Stimulated activated CD8-positive, alpha-beta memory T cell treated with anti-CD3 and anti-CD28 coated beads, Interleukin-2, amount 100 ng/mL, for 48 hours (primary cell): ENCODE measurements at regions not wholly inside any gene's neighbourhood (a gene's known extent, or its start where the extent isn't known, plus 50 kb on each side); places are given as distances from the start of the nearest gene placed in this dataset.

ENCODE experiments used
- DNase-seq, 2 donors: peaks; one replicate each; pipeline ENCODE4 v3.0.0-alpha.2; 2020; ENCODE audit warnings: low read depth in 2 of 2

DNA sequence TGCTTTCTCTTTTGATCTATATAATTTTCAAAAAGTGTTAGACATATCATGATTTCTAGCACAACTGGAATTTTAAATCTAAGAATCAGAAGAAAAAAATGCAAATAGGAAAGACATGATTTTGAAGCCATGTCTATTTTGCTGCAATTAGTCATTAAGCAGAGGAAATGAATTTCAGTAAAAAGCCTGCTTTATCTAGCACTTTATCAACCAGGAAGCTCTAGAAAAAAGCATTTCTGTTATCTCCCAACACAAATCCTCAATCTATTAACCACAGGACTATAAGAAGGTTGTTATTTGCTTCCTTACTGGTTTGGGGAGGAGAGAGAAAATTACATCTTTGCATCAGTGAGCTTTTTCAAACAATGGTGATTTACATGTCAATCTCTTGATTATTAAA, 716.7 kb downstream of the DIAPH3 start:
- no peak for DNase-seq

DNA sequence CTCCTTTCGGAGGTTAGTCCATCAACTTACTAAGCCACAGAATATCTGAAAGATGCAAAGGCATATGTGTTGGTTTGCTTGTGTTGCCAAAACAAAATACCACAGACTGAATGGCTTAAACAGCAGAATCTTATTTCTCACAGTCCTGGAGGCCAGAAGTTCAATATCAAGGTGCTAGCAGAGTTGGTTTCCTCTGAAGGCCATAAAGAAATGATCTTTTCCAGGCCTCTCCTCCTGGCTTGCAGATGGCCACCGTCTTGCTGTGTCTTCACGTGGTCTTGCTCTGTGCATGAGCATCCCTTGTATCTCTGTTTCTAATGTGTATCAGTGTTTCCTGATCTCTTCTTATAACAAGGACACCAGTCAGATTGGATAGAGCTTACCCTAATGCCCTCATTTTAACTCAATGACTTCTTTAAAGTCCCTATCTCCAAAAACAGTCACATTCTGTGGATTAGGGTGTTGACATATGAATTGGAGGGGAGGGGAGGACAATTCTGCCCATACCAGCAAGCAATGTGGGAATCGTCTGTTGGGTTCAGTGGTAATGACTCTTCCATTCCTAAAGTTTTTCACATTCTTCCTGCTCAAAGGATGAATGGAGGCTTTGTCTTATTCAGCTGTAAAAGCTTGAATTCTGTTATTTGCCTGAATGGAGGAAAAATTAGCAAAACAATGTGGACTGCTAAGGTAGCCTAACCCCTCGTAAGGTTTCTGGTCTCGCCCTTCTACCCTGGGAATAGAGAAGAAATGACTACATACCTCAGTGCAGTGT, 715.7 kb downstream of the DIAPH3 start:
- DNase-seq = no peak

DNA sequence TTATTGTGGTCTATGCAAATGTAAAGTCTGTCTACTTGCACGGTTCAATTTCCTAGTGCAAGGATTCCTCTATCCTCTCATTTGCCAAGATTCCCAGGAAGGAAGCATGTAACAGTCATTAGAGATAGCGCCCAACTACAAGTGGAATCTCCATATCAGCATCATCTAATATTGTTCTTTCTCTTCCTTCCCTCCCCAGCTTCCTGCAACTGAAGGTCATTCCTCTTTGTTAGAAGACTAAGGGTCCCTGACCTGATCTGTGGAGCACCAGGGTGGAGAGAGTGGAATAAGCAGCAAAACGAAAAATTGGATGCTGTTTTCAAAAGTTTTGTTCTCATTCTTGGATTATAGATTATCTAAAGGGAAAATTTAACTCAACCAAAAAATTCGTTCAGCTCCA, 714.0 kb downstream of the DIAPH3 start:
- DNase-seq = no peak

DNA sequence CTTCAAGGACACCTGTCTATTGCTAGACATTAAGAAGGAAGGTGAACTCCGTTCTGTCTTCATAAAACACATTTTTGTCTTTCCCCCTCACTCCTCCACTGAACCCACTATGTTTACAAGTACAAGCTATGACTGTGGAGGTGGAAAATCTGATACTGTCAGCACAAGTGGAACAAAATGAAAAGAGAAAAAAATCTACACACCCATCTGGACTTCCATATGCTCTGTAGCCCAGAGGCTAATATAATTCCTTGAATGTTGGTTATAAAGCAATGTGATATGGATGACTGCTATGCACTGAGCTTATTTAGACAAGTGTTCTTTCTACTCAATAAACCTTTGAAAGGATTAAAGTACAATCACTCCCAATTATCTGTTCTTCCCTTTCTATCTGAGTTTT, 713.5 kb downstream of the DIAPH3 start:
- no peak for DNase-seq

DNA sequence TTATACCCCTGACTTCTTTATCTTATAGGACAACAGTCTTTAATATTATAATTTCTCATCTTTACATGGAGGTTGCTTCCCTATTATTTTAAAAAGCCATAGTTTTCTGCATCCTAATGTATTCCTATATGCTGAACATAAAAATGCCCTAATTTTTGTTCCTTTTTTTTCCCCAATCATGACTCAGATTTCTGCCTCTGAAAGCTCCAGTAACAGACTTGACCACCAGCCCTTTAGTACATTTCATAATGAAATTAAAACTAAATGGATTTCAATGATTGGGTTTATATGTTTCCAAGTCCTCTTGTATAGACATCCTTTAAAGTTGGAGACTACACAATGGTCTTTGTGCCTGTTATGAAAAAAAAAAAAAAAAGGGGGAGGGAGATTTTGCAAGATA, 712.5 kb downstream of the DIAPH3 start:
- no peak for DNase-seq

DNA sequence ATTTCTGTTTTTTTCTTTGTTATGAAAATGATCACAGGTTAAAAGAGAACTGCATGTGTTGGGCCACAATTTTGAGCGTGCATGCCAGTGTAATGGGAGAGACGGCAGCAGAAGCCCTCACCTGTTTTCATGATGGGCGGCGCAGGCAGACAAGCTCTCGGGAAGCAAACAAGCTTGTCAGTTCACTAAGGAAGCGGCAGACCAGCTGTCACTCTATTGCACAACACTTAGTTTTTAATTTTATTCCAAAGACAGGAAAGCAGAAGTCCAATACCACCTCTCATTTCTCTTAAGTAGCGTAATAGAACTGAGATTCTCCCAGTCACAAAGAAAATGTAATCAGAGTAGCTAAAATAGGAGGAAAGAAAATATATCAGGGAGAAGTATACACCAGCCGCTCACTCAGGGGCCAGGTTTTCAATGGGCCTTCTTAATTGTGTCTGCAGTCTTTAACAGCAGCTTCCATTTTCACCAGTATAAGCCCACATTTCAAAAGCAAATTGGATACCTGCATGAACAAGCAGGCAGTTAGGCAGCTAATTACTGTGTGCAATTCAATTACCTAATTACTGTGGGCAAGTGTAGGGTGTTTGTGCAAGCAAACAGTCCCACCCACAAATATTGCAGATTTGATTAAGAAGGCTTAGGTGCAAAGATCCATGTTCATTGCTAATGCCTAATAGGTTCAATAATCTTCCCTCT, 711.4 kb downstream of the DIAPH3 start:
- DNase-seq = no peak

DNA sequence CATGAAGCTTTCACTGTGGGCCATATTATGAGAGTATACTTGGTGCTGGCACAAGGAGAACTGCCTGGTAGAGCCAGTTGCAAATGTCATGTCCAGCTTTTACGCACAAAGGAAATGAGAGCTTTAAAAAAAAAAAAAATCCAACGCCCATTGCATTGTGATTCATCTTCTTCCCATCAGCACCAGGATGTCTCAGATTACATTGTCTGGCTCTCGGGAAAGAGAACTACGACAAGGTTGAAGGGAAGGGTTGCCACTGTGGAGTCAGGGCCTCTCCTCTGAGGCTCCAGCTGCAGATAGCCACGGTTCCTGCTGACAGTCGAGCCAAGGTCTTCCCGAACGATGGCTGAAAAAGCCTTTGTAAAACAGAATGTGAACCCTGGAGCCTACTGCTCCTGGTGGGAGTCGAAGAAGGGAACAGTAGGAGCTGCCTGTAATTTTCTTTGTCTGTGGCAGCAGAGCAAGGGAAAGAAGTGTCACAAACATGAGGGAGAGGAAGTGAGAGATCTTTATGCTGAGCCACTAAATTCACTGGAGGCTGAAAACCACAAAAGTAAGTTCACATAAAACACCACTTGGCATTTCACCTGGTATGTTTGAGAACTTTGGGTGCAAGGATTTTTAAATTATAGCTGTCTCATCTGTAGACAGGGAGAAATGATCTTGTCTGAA, 704.7 kb downstream of the DIAPH3 start:
- DNase-seq = no peak

DNA sequence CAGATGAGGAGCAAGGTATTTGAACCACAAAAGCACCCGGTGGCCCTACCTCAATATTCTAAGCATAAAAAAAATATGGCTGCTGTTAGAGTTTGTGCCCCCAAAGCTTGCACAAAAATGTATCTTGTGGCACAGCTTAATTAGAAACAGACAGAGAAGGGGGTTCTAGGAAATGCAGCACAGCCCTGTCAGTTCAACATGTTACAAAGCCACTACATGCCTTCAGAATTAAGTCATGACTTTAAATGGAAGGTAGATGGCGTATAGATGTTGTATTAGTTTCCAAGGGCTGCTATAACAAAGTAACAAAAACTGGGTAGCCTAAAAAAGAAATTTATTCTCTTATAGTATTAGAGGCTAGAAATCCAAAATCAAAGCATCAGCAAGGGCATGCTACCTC, 703.8 kb downstream of the DIAPH3 start:
- DNase-seq = no peak

DNA sequence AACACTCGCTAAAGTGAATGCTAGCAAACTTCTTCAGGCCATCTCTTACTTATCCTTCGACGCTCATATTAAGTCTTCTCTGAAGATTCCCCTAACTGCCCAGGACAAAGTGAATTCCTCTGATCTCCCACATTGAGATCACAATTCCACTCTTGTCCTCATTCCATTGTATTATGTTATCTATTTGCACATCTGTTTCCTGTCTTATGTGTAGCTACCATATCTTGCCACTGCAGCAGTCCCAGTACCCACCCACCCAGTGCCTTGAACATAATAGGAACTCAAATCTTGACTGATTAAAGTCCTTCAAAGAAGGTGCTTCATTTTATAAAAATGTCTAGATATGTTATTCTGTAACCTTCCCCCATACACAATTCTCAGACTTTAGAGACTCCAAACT, 702.3 kb downstream of the DIAPH3 start:
- no peak for DNase-seq

DNA sequence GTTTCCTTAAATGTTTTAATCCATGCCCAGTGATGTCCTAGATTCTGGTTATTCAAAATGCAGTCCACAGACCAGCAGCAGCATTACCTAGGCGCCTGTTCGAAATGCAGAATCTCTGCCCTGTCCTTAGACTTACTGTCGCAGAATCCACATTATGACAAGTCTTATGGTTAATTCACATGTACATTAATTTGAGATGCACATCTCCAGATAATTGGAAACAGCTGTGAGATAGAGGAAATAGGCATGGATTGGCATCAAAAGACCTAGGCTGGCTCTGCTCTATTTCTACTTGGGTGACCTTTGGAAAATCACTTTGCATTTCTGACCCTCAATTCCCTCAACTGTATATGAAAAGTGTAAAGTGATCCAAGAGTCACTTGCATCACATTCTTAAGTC, 700.7 kb downstream of the DIAPH3 start:
- no peak for DNase-seq

DNA sequence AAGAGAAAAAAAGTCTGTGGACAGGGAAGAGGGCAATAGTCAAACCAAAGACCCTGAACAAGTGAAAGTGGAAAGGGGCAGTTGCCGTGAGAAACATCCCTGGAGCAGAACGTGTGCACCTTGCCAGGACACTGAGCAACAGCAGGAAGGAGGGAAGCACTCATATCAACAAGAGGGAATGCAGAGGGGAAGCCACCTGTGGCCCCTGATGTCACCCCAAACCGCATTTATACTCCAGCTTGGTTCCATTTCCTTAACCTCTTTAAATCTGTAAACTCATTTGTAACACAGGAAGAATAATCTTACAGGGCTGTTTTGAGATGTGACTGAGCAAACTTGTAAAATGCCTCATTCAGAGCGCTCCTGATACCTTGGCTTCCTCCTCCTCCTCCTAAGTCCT, 698.8 kb downstream of the DIAPH3 start:
- no peak for DNase-seq

DNA sequence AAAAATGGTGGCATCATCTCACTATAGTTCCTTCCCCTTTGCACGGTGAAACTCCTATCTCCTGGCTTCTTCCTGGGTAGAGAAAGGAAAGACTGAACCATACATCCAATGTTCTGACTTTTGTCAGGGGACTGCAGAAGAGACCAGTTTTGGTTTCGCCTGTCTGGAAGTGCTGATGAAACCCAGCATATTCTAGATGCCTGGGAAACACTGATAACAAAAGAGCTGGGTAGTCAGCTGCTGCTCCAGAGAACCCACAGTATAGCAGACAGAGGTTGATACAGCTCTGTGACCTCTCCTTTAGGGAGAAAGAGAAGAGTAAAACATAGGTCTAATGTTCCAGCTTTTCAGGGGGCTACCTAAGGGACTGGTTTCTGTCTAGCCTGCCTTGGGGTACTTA, 695.3 kb downstream of the DIAPH3 start:
- no peak for DNase-seq

DNA sequence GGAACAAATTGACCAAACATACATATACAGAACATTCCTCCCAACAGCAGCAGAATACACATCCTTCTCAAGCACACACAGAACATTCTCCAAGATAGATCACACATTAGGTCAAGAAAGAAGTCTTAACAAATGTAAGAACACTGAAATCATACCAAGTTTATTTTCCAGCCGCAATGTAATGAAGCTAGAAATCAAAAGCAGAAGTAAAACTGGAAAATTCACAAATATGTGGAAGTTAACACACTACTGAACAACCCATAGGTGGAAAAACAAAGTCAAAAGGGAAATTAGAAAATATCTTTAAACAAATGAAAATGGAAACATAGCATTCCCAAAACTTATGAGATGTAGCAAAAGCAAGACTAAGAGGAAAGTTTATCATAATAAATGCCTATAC, 692.6 kb downstream of the DIAPH3 start:
- DNase-seq = no peak

DNA sequence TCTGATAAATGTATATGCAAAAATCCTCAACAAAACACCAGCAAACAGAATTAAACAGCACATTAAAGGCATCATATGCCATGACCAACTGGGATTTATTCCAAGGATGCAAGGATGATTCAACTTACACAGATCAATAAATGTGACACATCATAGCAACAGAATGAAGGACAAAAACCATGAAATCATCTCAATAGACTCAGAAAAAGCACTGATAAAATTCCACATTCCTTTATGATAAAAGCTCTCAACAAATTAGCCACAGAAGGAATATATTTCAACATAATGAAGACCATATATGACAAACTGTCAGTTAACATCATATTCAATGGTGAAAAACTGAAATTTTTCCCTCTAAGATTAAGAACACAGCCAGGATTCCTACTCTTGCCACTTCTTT, 691.6 kb downstream of the DIAPH3 start:
- no peak for DNase-seq

DNA sequence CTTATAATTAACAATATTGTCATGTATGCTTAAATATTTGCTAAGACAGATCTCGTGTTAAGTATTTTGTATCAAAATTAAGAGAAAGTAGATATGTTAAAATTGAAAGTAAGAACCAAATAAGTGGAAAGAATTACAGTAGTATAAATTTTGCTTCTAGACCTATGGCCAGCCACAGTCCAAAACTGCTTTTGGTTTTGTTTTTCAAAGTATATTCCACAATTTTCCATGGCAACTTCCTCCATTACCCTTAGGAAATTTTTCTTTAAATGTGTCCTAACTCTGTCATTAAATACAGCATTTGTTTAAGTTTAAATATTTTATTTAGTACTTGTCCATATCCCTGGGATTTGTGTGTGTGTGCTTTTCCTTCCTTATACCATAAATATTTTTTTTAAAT, 689.0 kb downstream of the DIAPH3 start:
- no peak for DNase-seq

DNA sequence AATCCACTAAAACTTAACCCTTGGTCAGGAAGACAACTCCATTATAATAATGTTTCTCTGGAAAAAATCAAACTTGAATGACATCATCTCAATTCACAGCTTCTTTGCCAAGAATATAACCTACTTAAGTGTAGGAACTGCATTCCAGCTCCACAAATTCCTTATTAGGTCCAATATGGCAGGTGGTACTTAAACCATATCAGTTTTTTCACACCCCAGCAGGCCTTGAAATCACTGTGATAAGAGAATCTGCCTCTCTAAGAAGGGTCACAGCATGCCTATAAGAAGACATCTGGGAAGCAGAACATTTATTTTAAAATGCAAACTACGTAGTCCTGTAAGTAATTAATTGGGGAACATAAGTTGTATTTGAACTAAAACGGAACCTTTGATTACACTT, 687.8 kb downstream of the DIAPH3 start:
- no peak for DNase-seq

DNA sequence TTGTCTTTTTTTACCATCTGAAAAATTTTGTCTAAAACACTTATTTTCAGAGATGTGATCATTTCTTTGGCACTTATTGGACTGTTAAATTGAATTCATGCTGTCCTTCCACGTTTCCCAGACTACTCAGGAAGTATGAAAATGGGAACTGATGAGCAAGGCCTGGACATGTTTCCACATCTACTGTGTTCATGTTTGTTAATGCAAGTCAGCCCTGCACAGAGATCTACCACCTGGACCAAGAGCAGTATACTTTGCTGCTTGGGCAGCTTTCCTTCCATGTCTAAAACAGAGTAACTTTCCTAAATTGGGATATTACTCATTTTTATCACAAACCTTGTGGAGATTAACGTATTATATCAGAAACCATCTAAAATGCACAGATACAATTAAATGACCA, 687.4 kb downstream of the DIAPH3 start:
- DNase-seq = no peak

DNA sequence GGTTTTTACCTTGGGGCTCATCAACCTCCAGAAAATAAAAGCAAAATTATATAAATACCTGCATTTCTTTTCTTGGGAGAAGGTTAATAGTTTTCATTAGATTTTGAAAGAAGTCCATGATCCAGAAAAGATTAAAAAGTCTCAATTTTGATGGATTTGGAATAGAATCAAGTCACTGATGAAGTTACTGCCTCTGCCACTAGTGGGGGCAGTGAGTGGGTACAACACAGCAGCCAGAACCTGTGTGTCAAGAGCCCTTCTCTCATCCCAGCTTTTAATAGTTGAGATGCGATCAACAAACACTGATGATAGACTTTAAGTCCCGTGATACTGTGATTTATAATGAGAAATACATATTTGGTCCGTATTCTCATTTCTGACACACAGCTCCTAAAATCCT, 686.7 kb downstream of the DIAPH3 start:
- DNase-seq = no peak

DNA sequence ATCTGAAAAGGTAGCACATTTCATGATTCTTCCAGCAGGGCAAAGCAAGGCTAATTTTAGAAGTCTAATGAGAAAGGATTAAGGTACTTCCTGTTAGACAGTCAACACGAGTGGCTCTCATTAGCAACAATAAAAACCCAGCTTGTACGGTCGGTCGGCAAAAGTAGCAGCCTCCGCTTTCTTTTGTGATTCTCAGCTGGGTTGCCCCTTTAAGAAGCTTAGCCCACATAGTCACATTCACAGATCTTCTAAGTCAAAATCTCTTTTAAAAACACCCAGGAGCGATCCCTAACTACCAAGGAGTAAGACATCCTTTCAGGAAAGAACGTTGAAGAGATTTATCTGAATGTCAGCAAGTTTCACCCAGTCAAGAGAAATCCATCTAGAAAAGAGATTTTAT, 684.8 kb downstream of the DIAPH3 start:
- no peak for DNase-seq

DNA sequence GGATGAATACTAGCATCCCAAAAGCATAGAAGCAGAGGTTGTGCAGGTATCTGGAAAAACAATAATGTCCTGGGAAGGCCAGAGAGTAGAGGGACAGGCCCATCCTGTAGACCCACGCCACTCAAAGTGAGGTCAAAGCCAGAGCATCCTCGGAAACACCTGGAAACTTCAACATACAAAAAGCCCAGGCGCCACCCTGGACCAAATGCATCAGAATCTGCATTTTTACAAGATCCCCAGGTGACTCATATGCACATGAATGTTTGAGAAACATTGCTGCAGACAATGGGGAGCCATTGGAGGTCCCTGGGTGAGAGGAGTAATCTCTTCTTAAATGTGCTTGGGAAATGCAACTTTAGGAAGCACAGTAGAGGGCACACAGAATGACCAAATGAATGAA, 684.1 kb downstream of the DIAPH3 start:
- no peak for DNase-seq

DNA sequence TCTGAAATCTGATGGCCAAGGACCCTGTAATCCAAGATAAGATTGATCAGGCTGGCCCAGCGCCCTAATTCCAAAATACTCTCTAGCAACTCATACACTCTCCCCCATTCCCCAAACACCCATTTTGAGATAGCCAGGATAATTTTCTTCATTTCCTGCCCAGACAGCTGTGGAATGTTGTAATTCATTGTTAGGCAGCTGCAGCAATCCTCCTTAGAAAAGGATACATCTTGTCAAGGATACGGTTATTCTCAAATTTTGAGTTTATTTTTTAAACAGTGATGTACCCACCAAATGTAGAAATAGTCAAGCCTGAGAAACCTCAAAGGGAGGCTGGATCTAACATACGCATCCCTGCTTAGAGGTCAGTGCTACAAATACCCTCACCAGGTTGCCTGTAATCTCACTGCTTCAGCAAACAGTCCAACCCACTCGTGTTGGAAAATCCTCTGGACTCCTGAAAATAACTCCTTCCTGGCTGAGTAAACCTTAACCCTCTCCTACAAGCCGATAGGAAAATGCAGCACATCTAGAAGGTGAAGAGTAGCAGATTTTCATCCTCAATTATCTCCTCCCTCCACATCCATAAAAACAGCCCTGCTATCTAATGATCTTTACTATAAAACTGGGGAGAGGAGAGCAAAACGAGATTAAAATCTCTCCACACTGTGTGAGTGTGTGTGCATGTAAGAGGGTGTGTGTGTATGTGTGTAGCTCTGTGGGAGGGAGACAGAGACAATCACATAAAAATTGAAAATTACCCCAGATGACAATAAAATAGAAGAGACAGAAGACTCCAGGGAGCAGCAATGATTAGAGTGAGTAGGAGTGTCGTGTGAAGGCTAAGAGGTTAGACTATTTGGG, 683.1 kb downstream of the DIAPH3 start:
- DNase-seq = no peak

DNA sequence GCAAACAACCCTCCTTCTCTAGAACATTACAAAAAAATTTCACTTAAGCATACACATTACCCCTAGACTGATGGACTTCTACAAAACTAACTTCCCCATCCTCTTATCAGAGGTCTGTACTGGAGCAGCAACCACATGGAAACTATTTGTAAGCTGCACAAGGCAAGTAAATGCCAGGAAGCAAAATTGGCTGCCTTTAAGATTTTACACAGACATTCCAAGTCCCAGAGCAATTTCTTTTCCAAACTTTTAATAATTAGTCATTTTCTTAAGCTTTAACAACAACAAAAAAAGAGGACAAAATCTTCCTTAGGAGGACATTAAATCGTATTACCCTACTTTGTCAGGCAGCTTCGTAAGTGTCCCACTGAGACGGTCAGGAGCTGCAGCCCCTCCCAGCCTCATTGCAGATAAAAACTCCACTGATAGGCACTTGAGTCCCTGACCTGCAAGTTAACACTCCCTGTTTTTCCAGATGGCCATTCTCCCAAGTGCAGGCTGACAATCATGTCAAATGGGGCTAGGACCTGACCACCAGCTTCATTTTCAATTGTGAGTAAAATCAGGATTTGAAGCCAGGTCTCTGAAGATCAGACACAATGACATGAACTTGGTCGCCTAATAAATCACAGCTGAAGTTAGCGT, 680.1 kb downstream of the DIAPH3 start:
- no peak for DNase-seq
